Inflammatory macrophage (primary cell): ENCODE measurements at regions not wholly inside any gene's neighbourhood (a gene's known extent, or its start where the extent isn't known, plus 50 kb on each side); places are given as distances from the start of the nearest gene placed in this dataset.

Source experiments
- DNase-seq, 2 donors: peaks; one replicate each; pipeline ENCODE4 v3.0.0-alpha.2; 2020 to 2022

GRCh38 chr6:139823099-139823807, 448.8 kb upstream of the CITED2 start:
- DNase-seq = no peak

GRCh38 chr6:139821676-139822223, 447.3 kb upstream of the CITED2 start:
- no peak for DNase-seq

- DNase-seq = no peak
Observed at GRCh38 chr6:139820210-139820609, 445.8 kb upstream of the CITED2 start.

- DNase-seq = no peak
Observed at GRCh38 chr6:139819776-139820175, 445.3 kb upstream of the CITED2 start.

- no peak for DNase-seq
Observed at GRCh38 chr6:139812939-139813338, 438.5 kb upstream of the CITED2 start.

- DNase-seq = no peak
Observed at GRCh38 chr6:139801571-139802321, 427.3 kb upstream of the CITED2 start.

GRCh38 chr6:139800837-139801236, 426.4 kb upstream of the CITED2 start:
- DNase-seq = peak; percentile 3 to 17

GRCh38 chr6:139790527-139790926, 416.1 kb upstream of the CITED2 start:
- DNase-seq = no peak

- no peak for DNase-seq
Observed at GRCh38 chr6:139784222-139784769, 409.8 kb upstream of the CITED2 start.

- DNase-seq = no peak
Observed at GRCh38 chr6:139779988-139780774, 405.7 kb upstream of the CITED2 start.

GRCh38 chr6:139778688-139779087, 404.2 kb upstream of the CITED2 start:
- no peak for DNase-seq

GRCh38 chr6:139778106-139778505, 403.7 kb upstream of the CITED2 start:
- DNase-seq = no peak

- DNase-seq = no peak
Observed at GRCh38 chr6:139777202-139777970, 402.9 kb upstream of the CITED2 start.

GRCh38 chr6:139776041-139776440, 401.6 kb upstream of the CITED2 start:
- DNase-seq = no peak

- DNase-seq = no peak
Observed at GRCh38 chr6:139768196-139768595, 393.7 kb upstream of the CITED2 start.

- DNase-seq = no peak
Observed at GRCh38 chr6:139766796-139767195, 392.3 kb upstream of the CITED2 start.

GRCh38 chr6:139765825-139766285, 391.4 kb upstream of the CITED2 start:
- DNase-seq = peak; percentile 20 to 51

GRCh38 chr6:139764498-139764986, 390.1 kb upstream of the CITED2 start:
- peak; percentile 84 to 86 for DNase-seq

GRCh38 chr6:139763468-139764210, 389.2 kb upstream of the CITED2 start:
- DNase-seq = peak; percentile 90 to 95

GRCh38 chr6:139762587-139763031, 388.2 kb upstream of the CITED2 start:
- peak; percentile 96 to 100 for DNase-seq

GRCh38 chr6:139760128-139760527, 385.7 kb upstream of the CITED2 start:
- DNase-seq = no peak
